ENCODE measurements at regions not wholly inside any gene's neighbourhood (a gene's known extent, or its start where the extent isn't known, plus 50 kb on each side); places are given as distances from the start of the nearest gene placed in this dataset.
"Not testable (repeated sequence)": the region's sequence is repeated elsewhere in the genome, so short reads cannot be mapped to it uniquely, and the experiment has no call there.

DNA sequence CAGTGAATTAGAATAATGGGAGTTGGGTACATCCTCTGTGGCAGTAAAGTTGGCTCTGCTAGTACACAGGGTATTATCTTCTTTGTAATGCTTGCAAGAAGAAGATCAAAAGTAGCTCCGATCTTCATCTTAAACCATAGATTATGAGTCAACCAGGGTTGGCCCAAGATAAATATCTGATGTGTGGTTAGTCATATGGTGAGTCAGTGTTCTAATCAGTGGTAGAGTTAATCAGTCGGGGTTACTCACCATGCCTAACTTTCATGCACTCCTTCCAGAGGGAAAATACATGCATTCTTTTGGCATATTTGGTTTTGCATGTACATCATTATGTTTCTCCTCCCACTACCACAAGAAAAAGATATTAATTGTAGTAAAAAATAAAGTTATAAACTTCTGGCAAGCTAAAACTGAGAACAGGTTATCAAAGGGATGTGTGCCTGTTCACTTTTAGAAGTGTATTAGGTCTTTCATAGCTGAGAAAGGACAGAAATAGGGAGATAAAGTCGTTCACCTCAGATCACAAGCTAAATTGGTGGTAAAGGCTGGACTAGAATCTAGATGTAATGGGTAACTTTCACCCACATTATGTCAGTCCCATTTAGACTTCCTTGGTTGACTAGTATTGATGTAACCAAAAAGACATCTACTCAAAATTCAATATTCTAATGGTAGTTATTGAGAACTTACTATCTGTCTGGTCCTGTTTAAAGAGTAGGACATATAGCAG lies 684.4 kb downstream of the IRS1 start:
- no peak for DNase-seq

DNA sequence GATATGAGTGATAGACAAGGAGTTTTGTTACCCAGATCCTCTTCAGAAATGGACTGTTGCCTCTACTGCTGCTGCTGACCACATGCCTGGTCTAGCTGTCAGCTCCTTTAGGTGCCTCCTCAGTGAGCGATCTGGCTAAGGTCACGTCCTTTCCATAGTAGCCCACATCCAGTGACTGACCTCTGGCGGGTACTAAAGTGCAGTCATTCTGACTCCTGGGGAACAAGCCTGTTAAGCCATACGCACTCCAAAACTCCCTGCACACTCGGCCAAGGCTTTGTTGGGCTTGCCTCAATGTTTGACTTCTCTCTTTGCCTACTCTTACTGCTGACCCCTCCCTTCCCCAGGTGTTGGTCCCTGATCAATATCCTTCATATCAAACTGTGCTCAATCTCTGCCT lies 685.2 kb downstream of the IRS1 start:
- DNase-seq, result no peak

DNA sequence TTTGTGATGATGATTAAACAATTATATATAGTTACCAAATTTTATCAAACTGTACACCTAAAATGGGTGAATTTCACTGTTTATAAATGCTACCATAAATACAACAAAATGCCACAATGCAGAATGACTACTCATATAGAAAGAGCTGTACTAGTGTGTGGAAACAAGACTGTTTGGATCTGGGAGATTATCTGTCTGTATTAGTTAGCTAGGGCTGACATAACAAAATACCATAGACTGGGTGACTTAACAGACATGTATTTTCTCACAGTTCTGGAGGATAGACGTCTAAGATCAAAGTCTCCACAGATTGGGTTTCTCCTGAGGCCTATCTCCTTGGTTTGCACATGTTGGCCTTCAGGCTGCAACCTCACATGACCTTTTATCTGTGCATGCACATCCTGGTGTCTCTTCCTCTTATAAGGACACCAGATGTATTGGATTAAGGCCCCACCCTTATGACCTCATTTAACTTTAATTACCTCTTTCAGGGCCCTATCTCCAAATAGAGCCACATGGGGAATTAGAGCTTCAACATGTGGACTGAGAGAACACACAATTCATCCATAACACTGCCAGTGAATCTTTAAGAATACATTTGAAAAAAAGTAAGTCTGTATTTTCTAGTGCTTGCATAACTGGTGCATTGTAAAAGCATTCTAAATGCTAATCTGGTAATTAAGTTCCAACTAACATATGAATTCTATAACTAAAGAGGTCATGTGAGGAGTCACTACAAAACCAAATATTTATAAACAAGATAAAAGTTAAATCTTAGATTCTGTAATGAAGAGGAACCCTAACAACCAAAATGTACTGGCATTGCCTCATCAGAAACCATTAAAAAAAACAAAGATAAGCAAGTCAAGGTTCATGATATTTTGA lies 699.6 kb downstream of the NYAP2 start:
- no peak for DNase-seq

DNA sequence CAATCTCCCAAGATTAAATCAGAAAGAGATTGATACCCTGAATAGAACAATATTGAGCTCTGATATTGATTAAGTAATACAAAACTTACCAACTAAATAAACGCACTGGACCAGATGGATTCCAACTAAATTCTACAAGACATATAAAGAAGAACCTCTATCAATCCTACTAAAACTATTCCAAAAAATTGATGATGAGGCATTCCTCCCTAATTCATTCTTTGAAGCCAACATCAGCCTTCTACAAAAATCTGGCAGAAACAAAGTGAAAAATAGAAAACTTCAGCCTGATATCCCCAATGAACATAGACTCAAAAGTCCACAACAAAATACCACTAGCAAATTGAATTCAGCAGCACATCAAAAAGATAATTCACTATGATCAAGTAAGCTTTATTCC lies 695.5 kb downstream of the NYAP2 start:
- DNase-seq, result no peak

DNA sequence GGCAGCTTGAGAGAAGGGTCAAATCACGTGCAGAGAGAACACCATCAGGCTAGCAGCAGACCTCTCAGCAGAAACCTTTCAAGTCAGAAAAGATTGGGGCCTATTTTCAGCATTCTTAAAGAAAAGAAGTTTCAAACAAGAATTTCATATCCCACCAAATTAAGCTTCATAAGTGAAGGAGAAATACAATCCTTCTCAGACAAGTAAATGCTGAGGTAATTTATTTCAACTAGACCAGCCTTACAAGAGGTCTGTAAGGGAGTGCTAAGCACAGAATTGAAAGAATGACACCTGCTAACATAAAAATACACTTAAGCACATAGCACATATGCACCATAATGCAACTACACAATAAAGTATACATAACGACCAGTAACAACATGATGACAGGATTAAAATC lies 693.9 kb downstream of the NYAP2 start:
- DNase-seq, result no peak

DNA sequence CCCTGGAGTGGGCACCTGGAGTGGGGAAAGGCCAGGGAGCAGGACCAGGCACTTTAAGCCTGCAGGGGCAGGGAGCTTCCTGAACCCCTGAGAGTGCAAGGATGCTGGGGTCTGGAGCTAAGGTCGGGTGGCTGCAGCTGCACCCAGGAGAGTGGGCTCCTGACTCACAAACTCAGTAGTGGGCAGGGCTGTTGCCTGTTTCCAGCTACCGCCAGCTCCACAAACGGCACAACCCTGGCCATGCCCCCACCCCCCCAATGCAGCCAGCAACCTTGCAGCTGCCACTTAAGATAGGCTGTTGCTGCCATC lies 688.8 kb downstream of the NYAP2 start:
- DNase-seq, result no peak

DNA sequence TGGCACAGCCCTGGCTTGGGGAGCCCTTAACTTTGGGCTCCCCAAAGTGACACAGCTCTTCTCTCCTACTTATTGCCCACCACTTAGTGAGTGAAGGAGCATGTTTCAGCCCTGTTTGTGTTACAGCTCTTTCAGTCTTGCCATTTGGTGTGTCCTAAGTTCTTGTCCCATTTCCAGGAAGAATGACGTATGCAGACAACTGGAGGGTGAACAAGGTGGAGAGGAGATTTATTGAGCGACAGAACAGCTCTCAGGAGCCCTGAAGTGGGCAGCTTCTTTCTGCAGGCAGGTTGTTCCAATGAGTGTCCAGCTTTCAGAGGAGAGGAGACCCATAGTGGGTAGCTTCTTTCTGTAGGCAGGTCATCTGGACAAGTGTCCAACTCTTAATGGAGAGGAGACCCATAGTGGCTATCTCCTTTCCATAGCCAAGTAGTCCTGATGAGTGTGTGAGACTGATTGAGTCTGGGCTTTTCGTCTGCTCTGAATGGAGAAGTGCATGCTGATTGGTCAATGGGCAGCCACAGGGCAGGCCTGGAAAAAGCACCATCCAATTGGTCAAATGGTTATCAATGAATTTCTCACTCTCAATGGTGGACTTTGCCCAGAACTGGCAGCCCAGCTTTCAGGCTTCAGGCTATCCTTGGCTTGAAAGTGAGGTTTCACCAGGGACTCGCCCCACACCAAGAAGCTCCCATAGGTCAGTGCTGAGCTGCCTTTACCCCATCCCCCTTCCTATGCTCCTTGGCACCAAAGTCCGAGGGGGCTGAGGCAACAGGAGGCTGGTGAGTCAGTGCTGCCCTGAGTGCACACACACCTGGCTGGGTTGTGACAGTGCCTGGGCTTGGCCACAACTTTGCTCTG lies 688.2 kb downstream of the NYAP2 start:
- DNase-seq, result no peak

DNA sequence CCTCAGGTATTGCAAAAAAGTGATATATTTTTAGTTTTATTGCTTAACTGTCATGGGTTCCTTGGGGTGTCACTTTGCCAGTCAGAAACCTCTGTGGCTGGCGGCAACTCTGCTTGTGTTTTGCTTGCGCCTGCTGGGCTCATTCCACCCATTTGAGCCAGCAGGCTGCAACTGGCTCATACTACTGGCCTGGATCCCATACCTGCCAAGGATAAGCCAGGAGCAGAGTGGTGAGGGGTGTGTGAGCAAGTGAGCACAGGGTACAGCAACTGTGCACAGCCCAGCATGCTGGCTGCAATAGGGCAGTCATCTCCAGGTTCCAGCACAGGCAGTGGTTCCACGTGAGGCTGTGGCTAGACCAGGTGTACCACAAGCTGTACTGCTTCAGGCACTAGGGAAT lies 687.5 kb downstream of the NYAP2 start:
- DNase-seq, result no peak

DNA sequence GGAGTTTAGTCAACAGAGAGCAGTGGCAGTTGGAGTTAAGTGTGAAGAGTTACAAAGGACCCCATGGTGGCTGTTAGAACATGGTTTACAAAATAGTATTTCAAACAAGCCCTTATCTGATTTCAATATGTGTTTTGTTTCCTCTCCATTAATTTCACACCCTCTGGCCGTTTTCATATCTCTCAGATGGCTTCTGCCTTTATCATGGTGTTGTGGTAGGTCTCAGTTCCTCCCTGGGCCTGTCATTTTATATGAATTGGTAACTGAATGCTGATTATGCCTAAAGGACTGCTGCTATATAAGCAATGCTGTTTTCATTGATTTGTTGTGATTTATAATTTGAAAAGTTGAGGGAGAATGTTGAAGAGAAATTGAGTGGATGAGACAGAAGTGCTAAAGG lies 686.7 kb downstream of the NYAP2 start:
- no peak for DNase-seq

DNA sequence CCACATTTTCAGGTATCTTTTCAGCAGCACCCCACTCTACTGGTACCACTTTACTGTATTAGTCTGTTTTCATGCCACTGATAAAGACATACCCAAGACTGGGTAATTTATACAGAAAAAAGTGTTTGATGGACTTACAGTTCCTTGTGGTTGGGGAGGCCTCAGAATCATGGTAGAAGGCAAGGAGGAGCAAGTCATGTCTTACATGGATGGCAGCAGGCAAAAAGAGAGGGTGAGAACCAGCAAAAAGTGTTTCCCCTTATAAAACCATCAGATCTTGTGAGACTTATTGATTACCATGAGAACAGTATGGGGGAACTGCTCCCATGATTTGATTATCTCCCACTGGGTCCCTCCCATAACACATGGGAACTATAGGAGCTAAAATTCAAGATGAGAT lies 685.9 kb downstream of the NYAP2 start:
- DNase-seq, result not testable (repeated sequence)

DNA sequence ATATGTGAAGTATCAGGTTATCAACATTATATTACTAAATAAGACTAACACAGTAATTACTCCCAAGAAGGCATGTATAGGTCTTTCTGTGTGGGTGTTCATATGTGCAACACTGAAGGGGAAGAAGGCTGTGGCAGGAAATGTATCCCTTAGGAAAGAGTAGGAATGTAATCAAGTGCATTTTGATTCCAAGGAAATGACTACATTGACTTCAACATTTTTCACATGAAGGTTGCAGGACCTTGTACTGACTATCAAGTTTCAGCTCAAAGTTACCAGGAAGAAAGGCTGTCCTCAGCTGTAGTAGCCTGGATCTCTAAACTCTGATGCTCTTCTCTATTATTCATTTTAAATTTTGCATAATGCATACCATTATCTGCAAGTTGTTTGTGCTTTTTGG lies 680.8 kb downstream of the NYAP2 start:
- no peak for DNase-seq

DNA sequence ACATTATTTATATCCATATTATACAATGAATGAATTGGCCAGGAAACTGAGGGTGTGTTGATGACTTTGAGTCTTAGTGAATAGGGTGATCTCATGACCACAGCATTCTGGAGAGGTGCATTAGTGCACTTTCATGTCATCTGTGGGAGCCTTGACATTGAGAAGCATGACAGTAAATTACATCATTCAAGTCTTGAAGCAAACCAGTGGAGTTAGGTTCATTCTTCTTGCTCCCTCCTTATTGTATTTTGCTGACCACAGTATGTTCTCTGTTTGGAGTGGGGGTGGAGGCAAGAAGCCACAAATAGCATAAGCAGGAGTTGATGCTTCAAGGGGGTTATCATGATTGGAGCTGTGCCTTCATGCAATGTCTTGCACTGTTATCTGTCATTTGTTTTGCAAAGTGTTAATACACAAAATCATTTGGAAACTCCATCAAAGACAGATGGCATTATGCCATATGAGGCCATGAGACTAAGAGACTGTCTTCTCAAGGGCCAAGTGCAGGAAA lies 680.2 kb downstream of the NYAP2 start:
- no peak for DNase-seq

DNA sequence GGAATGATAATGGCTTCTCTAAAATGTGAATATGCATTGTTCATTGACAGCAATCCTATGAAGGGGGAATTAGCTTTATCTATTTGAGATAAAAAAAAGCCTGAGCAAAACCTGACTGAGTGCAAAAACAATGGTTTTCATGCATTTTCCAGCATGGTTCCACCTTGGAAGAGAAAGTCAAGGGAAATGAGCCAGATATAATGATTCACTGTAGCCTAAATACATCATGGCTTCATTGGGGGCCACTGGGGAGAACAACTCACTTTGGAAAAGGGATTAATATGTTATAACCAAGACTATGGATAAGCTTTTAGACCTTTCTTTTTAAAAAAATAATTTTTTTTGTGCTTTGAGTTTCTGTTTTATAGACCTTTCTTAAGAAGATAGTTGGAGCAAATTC lies 679.7 kb downstream of the NYAP2 start:
- no peak for DNase-seq

DNA sequence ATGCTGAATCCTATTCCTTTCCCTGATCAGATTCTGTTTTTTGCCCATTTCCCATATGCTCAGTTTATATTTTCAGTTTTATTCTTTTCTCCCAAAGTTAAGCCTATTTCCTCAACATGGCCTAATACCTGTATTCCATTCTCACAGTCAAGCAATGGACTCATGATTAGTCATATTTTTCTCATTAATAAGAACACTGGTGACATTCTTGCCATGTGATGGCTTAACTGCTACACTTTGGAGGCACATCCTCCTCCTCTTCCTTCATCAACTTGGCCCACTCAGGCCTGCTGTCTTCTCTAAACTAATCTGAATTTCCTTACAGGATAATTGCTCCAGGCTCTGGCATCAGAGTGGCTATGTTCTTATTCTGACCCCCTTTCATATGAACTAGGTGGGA lies 679.2 kb downstream of the NYAP2 start:
- no peak for DNase-seq

DNA sequence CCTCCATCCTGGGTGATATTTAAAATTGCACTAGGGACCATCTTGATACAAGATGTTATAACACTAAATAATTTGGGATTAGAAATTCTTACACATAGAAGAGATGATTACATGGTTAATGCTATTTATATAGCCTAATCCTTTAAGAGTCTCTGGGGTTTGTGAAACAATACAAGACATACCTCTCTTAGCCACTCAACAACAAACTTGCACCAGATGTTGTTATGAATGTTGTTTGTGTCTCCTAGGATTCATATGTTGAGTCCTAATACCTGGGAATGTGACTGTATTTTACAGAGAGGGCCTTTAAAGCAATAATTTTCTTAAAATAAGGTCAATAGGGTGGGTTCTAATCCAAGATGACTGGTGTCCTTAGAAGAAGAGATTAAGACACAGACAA lies 678.3 kb downstream of the NYAP2 start:
- no peak for DNase-seq

DNA sequence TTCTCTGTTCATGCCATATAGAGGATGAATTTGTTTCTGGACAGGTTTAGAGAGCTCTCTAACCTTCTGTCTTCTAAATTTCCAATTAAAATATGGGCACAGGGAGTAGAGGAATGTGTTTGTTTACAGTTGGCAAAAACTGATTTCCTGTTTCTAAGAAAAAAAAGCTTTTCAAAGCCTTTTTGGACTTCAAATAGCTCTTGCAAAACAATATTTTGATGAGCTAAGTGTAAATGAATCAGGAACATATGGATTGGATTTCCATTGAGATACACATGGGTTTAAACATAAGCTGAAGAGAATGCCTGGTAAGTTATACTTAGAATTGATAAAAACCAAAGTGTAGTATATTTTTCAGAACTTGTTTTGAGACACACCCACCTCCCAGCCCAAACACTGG lies 677.5 kb downstream of the NYAP2 start:
- DNase-seq, result no peak

DNA sequence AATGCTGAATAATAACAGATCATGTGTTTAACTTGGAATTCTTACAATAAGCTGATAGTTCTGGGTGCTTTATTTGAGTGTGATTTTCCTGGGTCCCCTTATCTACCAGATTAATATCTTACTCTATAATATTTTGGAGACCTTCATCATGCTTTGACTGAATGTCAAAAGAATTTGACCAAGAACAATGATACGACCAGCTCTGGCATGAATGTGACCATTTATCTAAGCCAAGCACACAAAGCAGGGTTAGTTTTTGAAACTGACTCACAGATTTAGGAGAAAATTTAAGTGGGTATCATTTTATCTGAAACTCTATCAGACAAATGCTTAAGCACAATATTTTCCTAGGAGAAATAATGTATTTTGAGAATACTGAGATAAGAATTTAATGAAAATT lies 677.0 kb downstream of the NYAP2 start:
- no peak for DNase-seq

DNA sequence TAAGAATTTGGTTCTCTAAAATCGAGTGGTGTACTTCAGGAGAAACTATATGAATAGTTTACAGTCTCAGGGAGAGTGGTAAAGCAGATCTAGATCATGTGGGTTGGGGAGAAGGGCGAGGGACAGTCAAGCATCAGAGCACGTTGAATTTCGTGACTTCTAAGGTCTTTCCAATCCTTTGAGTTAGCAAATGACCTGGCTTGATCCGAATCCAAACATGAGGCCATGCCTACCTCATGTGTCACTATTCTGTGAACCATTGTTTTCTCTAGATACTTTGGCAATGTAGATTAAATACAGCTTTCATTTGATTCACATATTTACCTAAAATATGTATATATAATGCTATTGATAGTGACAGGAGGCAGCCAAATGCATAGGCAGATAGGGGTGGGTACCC lies 674.9 kb downstream of the NYAP2 start:
- no peak for DNase-seq

DNA sequence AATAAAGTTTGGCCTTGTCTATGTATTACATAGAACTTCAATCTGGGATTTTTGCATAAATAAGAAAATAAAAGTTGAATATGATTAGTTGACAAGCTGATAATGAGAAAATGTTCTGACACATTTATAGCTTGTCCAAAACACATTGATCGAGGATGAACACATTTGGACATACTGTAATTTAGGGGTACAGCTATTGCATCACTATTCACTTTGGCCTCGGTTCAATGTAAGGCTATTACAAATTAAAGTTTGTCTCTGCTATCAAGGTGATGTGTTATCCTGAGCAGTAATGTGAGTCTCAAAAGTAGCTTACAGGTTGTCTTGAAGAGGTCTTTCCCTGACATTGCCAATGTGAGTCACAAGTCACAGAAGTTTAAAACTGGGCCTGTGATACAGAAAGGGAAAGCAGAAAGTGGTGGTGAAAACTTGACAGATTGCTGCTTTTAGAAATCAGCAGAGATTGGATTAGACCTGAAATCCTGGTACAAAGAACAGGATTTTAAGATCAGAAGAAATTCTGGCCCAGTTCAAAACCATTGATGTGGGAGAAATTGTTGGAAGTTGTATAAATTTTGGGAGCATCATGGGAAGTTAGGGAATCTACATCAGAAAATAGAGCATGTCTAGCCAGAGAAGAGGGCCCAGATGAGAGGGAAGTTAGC lies 674.1 kb downstream of the NYAP2 start:
- no peak for DNase-seq

DNA sequence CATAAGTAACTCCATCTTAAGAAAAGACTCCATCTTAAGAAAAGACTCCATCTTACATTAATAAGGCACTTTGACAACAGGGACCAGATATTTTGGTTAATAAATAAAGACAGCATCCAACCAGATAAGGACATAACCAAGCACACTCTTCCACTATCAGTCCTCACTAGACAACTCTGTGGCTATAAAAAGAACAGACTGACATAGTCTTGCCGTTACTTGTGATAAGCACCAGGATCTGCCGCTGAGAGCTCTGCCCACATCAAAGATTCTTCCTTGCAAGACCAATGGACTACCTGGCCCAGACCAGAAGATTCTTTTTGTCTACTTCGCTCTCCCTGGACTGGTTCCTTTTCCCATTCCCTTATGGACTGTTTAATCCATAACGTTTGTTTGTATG lies 667.4 kb downstream of the NYAP2 start:
- DNase-seq, result no peak

DNA sequence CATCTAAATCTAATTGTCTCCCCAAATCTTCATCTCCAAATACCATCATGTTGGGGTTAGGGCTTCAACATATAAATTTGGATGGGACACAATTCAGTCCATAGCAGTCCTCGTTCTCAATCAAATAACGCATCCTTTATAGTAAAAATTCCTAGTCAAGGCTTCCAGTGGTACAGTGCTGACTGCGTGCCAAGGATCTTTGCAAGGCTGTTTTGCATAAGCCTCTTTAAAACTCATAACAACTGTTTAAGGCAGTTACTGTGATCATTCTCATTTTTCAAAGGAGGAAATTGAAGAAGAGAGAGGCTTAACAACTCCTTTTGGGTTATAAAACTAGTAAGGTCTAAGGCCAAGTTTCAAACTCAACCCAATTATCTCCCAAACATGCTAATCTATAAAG lies 666.9 kb downstream of the NYAP2 start:
- no peak for DNase-seq

DNA sequence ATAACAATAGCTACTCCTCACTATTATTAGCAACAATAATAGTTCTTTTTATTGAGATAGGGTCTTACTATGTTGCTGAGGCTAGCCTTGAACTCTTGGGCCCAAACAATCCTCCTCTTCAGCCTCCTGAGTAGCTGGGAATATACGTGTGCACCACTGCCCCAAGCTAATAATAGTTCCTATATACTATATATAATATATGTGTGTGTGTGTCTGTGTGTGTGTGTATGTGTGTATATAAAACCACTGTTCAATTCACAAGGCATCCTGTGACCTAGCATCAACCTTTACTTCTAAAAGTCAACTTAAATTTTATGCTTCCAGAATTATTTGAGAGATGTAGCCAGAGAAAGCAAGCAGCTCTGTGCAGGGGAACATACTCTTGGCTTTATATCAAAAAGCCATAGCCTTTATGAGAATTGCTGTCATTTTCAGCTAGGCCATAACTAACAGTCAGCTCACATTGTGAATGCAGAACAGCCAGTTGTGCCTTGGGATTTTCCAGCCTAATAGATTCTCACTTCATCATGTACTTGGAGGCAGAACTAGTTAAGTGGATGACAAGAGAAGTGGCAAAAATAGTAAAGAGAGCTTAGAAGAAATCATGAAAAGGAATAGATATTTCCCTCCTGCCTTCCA lies 665.5 kb downstream of the NYAP2 start:
- DNase-seq, result no peak
